ENCODE measurements at regions not wholly inside any gene's neighbourhood (a gene's known extent, or its start where the extent isn't known, plus 50 kb on each side); places are given as distances from the start of the nearest gene placed in this dataset.

DNA sequence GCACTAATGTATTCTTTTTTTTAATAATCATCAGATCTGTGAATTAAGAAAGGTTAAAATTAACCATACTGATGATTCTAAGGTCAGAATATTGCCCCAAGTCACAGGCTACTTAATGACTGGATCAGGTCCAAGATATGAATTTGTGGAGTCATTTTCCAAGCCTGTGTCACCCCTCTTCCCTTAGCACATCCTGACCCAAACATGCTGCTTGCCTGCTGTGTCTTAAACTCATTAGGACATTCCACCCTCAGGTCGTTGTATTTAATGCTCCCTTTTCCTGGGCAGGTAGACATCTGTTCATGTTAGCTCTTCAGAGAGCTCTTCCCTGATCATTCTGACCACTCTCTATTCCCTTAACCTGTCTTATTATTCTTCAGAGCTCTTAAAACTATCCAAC is 463.5 kb upstream of the PDE3A start:
- no peak for ATAC-seq
- TF ChIP-seq ZNF8 (CRISPR knock-in tag; IDR thresholded peaks at IDR 0.05): no peak
- TF ChIP-seq PATZ1 (CRISPR knock-in tag; IDR thresholded peaks at IDR 0.05; ENCODE audit: borderline replicate concordance): no peak
- TF ChIP-seq ZFP3 (CRISPR knock-in tag; IDR thresholded peaks at IDR 0.05): no peak
- no peak for TF ChIP-seq TCF4 (CRISPR knock-in tag; IDR thresholded peaks at IDR 0.05; ENCODE audit: borderline replicate concordance)
- TF ChIP-seq, protein P1, sequence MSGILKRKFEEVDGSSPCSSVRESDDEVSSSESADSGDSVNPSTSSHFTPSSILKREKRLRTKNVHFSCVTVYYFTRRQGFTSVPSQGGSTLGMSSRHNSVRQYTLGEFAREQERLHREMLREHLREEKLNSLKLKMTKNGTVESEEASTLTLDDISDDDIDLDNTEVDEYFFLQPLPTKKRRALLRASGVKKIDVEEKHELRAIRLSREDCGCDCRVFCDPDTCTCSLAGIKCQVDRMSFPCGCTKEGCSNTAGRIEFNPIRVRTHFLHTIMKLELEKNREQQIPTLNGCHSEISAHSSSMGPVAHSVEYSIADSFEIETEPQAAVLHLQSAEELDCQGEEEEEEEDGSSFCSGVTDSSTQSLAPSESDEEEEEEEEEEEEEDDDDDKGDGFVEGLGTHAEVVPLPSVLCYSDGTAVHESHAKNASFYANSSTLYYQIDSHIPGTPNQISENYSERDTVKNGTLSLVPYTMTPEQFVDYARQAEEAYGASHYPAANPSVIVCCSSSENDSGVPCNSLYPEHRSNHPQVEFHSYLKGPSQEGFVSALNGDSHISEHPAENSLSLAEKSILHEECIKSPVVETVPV (CRISPR knock-in tag; IDR thresholded peaks at IDR 0.05): no peak
- no peak for TF ChIP-seq ZC3H10 (CRISPR knock-in tag; IDR thresholded peaks at IDR 0.05)
- no peak for TF ChIP-seq GLIS3 (CRISPR knock-in tag; IDR thresholded peaks at IDR 0.05)
- TF ChIP-seq ZFP30 (CRISPR knock-in tag; IDR thresholded peaks at IDR 0.05): no peak

DNA sequence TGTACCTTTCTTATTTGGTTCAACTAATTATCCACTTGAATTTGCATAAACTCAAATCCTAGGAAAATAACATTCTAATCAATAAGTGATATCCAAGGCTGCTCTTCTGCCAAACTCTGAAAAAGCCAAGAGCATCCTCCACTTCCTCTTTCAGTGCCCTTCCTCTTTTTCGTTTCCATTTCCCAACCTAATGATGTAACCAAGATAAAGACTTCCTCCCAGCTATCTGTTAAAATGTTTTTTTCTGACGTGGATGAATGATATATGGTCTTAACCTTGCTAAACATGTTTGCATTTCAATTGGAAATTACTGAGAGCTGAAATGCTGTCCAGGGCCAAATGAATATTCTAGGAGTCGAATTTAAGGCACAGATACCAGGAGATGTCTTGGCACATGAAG is 459.5 kb upstream of the PDE3A start:
- TF ChIP-seq, protein P1 (CRISPR knock-in tag; IDR thresholded peaks at IDR 0.05): no peak
- TF ChIP-seq RARB (CRISPR knock-in tag; IDR thresholded peaks at IDR 0.05) (no peak), ESRRG (CRISPR knock-in tag; IDR thresholded peaks at IDR 0.05) (no peak), TCF4 (CRISPR knock-in tag; IDR thresholded peaks at IDR 0.05; ENCODE audit: borderline replicate concordance) (no peak), ZFP30 (CRISPR knock-in tag; IDR thresholded peaks at IDR 0.05) (no peak), OSR1 (CRISPR knock-in tag; IDR thresholded peaks at IDR 0.05) (no peak), BACH2 (CRISPR knock-in tag; IDR thresholded peaks at IDR 0.05; ENCODE audit: borderline replicate concordance) (no peak), ISL1 (CRISPR knock-in tag; IDR thresholded peaks at IDR 0.05) (no peak), CSDC2 (CRISPR knock-in tag; IDR thresholded peaks at IDR 0.05) (no peak), ZC3H10 (CRISPR knock-in tag; IDR thresholded peaks at IDR 0.05) (no peak)
- TF ChIP-seq, protein P2, sequence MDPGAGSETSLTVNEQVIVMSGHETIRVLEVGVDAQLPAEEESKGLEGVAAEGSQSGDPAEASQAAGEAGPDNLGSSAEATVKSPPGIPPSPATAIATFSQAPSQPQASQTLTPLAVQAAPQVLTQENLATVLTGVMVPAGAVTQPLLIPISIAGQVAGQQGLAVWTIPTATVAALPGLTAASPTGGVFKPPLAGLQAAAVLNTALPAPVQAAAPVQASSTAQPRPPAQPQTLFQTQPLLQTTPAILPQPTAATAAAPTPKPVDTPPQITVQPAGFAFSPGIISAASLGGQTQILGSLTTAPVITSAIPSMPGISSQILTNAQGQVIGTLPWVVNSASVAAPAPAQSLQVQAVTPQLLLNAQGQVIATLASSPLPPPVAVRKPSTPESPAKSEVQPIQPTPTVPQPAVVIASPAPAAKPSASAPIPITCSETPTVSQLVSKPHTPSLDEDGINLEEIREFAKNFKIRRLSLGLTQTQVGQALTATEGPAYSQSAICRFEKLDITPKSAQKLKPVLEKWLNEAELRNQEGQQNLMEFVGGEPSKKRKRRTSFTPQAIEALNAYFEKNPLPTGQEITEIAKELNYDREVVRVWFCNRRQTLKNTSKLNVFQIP (CRISPR knock-in tag; IDR thresholded peaks at IDR 0.05; ENCODE audit: borderline replicate concordance, low read depth): no peak
- TF ChIP-seq, protein P3, sequence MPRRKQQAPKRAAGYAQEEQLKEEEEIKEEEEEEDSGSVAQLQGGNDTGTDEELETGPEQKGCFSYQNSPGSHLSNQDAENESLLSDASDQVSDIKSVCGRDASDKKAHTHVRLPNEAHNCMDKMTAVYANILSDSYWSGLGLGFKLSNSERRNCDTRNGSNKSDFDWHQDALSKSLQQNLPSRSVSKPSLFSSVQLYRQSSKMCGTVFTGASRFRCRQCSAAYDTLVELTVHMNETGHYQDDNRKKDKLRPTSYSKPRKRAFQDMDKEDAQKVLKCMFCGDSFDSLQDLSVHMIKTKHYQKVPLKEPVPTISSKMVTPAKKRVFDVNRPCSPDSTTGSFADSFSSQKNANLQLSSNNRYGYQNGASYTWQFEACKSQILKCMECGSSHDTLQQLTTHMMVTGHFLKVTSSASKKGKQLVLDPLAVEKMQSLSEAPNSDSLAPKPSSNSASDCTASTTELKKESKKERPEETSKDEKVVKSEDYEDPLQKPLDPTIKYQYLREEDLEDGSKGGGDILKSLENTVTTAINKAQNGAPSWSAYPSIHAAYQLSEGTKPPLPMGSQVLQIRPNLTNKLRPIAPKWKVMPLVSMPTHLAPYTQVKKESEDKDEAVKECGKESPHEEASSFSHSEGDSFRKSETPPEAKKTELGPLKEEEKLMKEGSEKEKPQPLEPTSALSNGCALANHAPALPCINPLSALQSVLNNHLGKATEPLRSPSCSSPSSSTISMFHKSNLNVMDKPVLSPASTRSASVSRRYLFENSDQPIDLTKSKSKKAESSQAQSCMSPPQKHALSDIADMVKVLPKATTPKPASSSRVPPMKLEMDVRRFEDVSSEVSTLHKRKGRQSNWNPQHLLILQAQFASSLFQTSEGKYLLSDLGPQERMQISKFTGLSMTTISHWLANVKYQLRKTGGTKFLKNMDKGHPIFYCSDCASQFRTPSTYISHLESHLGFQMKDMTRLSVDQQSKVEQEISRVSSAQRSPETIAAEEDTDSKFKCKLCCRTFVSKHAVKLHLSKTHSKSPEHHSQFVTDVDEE (CRISPR knock-in tag; IDR thresholded peaks at IDR 0.05): no peak
- no peak for ATAC-seq

GRCh38 chr12:19909418-19909817 is 458.9 kb upstream of the PDE3A start:
- no peak for ATAC-seq
- TF ChIP-seq BACH2 (CRISPR knock-in tag; IDR thresholded peaks at IDR 0.05; ENCODE audit: borderline replicate concordance) (no peak), ESRRG (CRISPR knock-in tag; IDR thresholded peaks at IDR 0.05) (no peak), ARNTL (CRISPR knock-in tag; IDR thresholded peaks at IDR 0.05; ENCODE audit: borderline replicate concordance, low read depth) (no peak), TOX (CRISPR knock-in tag; IDR thresholded peaks at IDR 0.05; ENCODE audit: borderline replicate concordance) (no peak), RARB (CRISPR knock-in tag; IDR thresholded peaks at IDR 0.05) (no peak), ZNF565 (CRISPR knock-in tag; conservative IDR thresholded peaks at IDR 0.05; ENCODE audit: low read depth) (no peak), ZFP3 (CRISPR knock-in tag; IDR thresholded peaks at IDR 0.05) (no peak), PPARA (CRISPR knock-in tag; IDR thresholded peaks at IDR 0.05; ENCODE audit: borderline replicate concordance) (no peak), ISL1 (CRISPR knock-in tag; IDR thresholded peaks at IDR 0.05) (no peak), CSDC2 (CRISPR knock-in tag; IDR thresholded peaks at IDR 0.05) (no peak), ZC3H10 (CRISPR knock-in tag; IDR thresholded peaks at IDR 0.05) (no peak), GLIS3 (CRISPR knock-in tag; IDR thresholded peaks at IDR 0.05) (no peak)
- TF ChIP-seq, protein P2 (CRISPR knock-in tag; IDR thresholded peaks at IDR 0.05; ENCODE audit: borderline replicate concordance, low read depth): no peak
- TF ChIP-seq, protein P3 (CRISPR knock-in tag; IDR thresholded peaks at IDR 0.05): no peak
- TF ChIP-seq, protein P1 (CRISPR knock-in tag; IDR thresholded peaks at IDR 0.05): no peak

Data from SK-N-SH treated with all-trans-retinoic acid at 6 μM for 48 hours (cell line).